ENCODE measurements at regions not wholly inside any gene's neighbourhood (a gene's known extent, or its start where the extent isn't known, plus 50 kb on each side); places are given as distances from the start of the nearest gene placed in this dataset.

GRCh38 chr3:117107946-117108345 is 398.4 kb downstream of the TUSC7 start (continued):
- TF ChIP-seq CHD7 (IDR thresholded peaks at IDR 0.05; ENCODE audit: insufficient replicate concordance, low read length) (no peak), ATF3 (IDR thresholded peaks at IDR 0.05; ENCODE audit: insufficient read depth, low read depth, low read length) (no peak), YY1 (IDR thresholded peaks at IDR 0.05; ENCODE audit: low read depth, low read length) (no peak), EGR1 (IDR thresholded peaks at IDR 0.05; ENCODE audit: borderline replicate concordance, low read depth, low read length) (no peak), CHD1 (IDR thresholded peaks at IDR 0.05; ENCODE audit: low read depth, low read length) (no peak), SP4 (IDR thresholded peaks at IDR 0.05; ENCODE audit: low read length) (no peak), SAP30 (IDR thresholded peaks at IDR 0.05; ENCODE audit: insufficient read depth, insufficient replicate concordance, low read length) (no peak), TBP (IDR thresholded peaks at IDR 0.05; ENCODE audit: low read depth, low read length) (no peak), POLR2A (IDR thresholded peaks at IDR 0.05; ENCODE audit: control extremely low read depth in 1 of 2, low read depth in 2 of 2, low read length in 2 of 2) (no peak), CEBPB (IDR thresholded peaks at IDR 0.05; ENCODE audit: low read depth, low read length) (no peak), PHF8 (conservative IDR thresholded peaks at IDR 0.05; ENCODE audit: low read depth, low read length) (no peak), CREB1 (IDR thresholded peaks at IDR 0.05) (no peak)
